ENCODE measurements at regions not wholly inside any gene's neighbourhood (a gene's known extent, or its start where the extent isn't known, plus 50 kb on each side); places are given as distances from the start of the nearest gene placed in this dataset.

GRCh38 chr1:212179394-212180076 lies 105.7 kb upstream of the PPP2R5A start:
- ChIA-PET POLR2A (ENCODE audit: unreplicated experiment) (interaction anchor here (0.6 kb wide), 1 partner anchor 17 kb away, joined by 3 read pairs; no protein-coding TSS in a partner anchor), CTCF (interaction anchor here (0.6 kb wide), 1 partner anchor 68 kb away, joined by 3 read pairs; no protein-coding TSS in a partner anchor)
- Histone ChIP-seq H3K9me3 (ENCODE audit: control insufficient read depth, insufficient read depth, low read length) (no peaks in the 10 kb centered on the region), H2BK120ac (ENCODE audit: low read depth, low read length) (peak overlapping the region; percentile 53), H3K79me1 (ENCODE audit: low read depth in 1 of 2, low read length in 2 of 2) (no peaks in the 10 kb centered on the region), H2AFZ (replicated peaks; ENCODE audit: low read length, poor library complexity) (peak overlapping the region; percentile 89), H3K18ac (ENCODE audit: low read depth, low read length) (peak overlapping the region; percentile 37), H4K5ac (ENCODE audit: low read depth, low read length) (peak overlapping the region; percentile 22), H3K36me3 (ENCODE audit: control insufficient read depth, insufficient read depth, low read length) (no peaks in the 10 kb centered on the region), H3K9me1 (ENCODE audit: insufficient read depth, low read length) (peaks cover 12% of the 10 kb centered on the region), H3K14ac (replicated peaks; ENCODE audit: low read depth, low read length) (peak overlapping the region; percentile 75), H3K4me2 (ENCODE audit: low read depth, low read length) (peak overlapping the region; percentile 11; the same call in 1 of the 2 replicates), H3K4ac (ENCODE audit: low read depth, low read length) (peak overlapping the region; percentile 68), H2BK15ac (ENCODE audit: low read depth, low read length) (peak overlapping the region; percentile 72; the same call in 2 of the 3 replicates), H3K27ac (ENCODE audit: insufficient read depth, low read length) (peak overlapping the region; percentile 19), H3K4me1 (ENCODE audit: control insufficient read depth, insufficient read depth, low read length) (peaks cover 10% of the 10 kb centered on the region), H4K20me1 (ENCODE audit: insufficient read depth, low read length) (no peaks in the 10 kb centered on the region), H3K27me3 (ENCODE audit: control insufficient read depth, insufficient read depth, low read length) (no peaks in the 10 kb centered on the region), H2AK9ac (replicated peaks; ENCODE audit: low read depth, low read length, poor library complexity) (peak overlapping the region; percentile 18), H3K4me3 (ENCODE audit: insufficient read depth, low read depth, low read length) (no peak overlapping the region), H4K91ac (ENCODE audit: insufficient read depth, low read depth, low read length) (peak overlapping the region; percentile 53), H2BK20ac (ENCODE audit: low read depth, low read length) (peak overlapping the region; percentile 54), H2AK5ac (ENCODE audit: low read depth, low read length) (peak overlapping the region; percentile 74), H2BK5ac (ENCODE audit: low read depth, low read length, poor library complexity, severe bottlenecking) (peak overlapping the region; percentile 70), H3K9ac (ENCODE audit: low read depth, low read length) (no peak overlapping the region), H4K8ac (ENCODE audit: low read depth in 2 of 2, low read length in 2 of 2) (peak overlapping the region; percentile 22 to 67; a peak in 3 of 4 replicates), H3K56ac (ENCODE audit: extremely low read depth, insufficient read depth, low read length) (no peak overlapping the region), H3K23ac (ENCODE audit: low read depth, low read length) (peak overlapping the region; percentile 3; the same call in 1 of the 2 replicates)
- in situ Hi-C loops (cut with MboI; ENCODE audit: low sequenced_read_pairs) (no loop called here), dilution Hi-C loops (cut with HindIII; ENCODE audit: low sequenced_read_pairs, unreplicated experiment) (no loop called here), intact Hi-C loops (cut with micrococcal nuclease) (loop anchor here (5.0 kb wide), 1 partner anchor 108 kb away; the partner anchor contains the start of gene PPP2R5A)
- DNase-seq (peak; percentile 97), ATAC-seq (ENCODE audit: low read depth) (peak; percentile 99)
- no TSS peak for BruUV-seq (replicated peaks)
- WGBS, 2 experiments (ENCODE audit: extremely low coverage in 2 of 2, insufficient read length in 1 of 2), result no CpG with 5 or more reads among the region's 2 CpGs
- peak; percentile 20; the same call in 1 of the 2 replicates for TF ChIP-seq MAFK (IDR thresholded peaks at IDR 0.05; ENCODE audit: low read depth, low read length)
- peak; percentile 97 for TF ChIP-seq FOS (IDR thresholded peaks at IDR 0.05; ENCODE audit: low read depth, low read length)
- TF ChIP-seq CEBPB (IDR thresholded peaks at IDR 0.05; ENCODE audit: low read depth, low read length), result peak; percentile 74; the same call in 1 of the 2 replicates
- TF ChIP-seq POLR2A (IDR thresholded peaks at IDR 0.05; ENCODE audit: low read depth, low read length), result no peak
- peak; percentile 59 for TF ChIP-seq BHLHE40 (IDR thresholded peaks at IDR 0.05; ENCODE audit: low read depth, low read length)
- no peak for TF ChIP-seq CTCF (conservative IDR thresholded peaks at IDR 0.05; ENCODE audit: low read depth, low read length)
- no peak for TF ChIP-seq MAZ (IDR thresholded peaks at IDR 0.05; ENCODE audit: borderline replicate concordance, low read depth, low read length)
- TF ChIP-seq RAD21 (IDR thresholded peaks at IDR 0.05; ENCODE audit: low read length), result peak; percentile 14; the same call in 1 of the 2 replicates
- TF ChIP-seq USF2 (IDR thresholded peaks at IDR 0.05; ENCODE audit: low read depth, low read length), result no peak
- TF ChIP-seq SMC3 (IDR thresholded peaks at IDR 0.05; ENCODE audit: low read depth, low read length), result no peak
- peak; percentile 71 for TF ChIP-seq RCOR1 (IDR thresholded peaks at IDR 0.05; ENCODE audit: insufficient replicate concordance, low read length)
- TF ChIP-seq CHD1 (IDR thresholded peaks at IDR 0.05; ENCODE audit: low read depth, low read length), result no peak
- no peak for TF ChIP-seq NFE2L2 (IDR thresholded peaks at IDR 0.05; ENCODE audit: low read depth, low read length)
- 0 out of 2 replicates have a peak, but pooled peaks have one; percentile 38 for TF ChIP-seq MXI1 (IDR thresholded peaks at IDR 0.05; ENCODE audit: borderline replicate concordance, low read depth, low read length)
- TF ChIP-seq RFX5 (IDR thresholded peaks at IDR 0.05; ENCODE audit: low read depth, low read length), result no peak
